ENCODE measurements at regions not wholly inside any gene's neighbourhood (a gene's known extent, or its start where the extent isn't known, plus 50 kb on each side); places are given as distances from the start of the nearest gene placed in this dataset.
"Not testable (repeated sequence)": the region's sequence is repeated elsewhere in the genome, so short reads cannot be mapped to it uniquely, and the experiment has no call there.

DNA sequence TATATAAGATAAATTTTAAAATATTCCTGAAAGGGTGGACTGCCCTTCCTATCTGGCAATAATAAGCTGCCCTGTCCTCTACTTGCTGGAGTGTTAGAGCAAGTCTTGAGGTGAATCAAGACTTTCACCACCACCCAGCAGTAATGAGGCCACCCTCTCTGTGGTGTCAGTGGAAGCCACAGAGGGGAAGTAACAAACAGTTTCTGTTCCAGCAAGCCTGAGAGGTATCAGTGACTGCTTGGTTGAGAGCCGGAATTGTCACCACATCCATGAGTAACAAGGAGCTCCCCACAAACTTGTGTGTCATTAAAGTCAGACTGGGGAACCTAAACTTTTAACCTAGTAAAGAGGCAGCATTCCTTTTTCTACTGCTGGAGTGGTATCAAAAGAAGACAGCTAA is 532.7 kb upstream of the SPRY2 start:
- no peaks in the 10 kb centered on the region for H3K4me1 ChIP-seq
- no peak overlapping the region for H3K27ac ChIP-seq
- no peak for TF ChIP-seq POLR2AphosphoS5 (IDR thresholded peaks at IDR 0.05)
- no peak for TF ChIP-seq EP300 (IDR thresholded peaks at IDR 0.05)
- TF ChIP-seq, protein P1, sequence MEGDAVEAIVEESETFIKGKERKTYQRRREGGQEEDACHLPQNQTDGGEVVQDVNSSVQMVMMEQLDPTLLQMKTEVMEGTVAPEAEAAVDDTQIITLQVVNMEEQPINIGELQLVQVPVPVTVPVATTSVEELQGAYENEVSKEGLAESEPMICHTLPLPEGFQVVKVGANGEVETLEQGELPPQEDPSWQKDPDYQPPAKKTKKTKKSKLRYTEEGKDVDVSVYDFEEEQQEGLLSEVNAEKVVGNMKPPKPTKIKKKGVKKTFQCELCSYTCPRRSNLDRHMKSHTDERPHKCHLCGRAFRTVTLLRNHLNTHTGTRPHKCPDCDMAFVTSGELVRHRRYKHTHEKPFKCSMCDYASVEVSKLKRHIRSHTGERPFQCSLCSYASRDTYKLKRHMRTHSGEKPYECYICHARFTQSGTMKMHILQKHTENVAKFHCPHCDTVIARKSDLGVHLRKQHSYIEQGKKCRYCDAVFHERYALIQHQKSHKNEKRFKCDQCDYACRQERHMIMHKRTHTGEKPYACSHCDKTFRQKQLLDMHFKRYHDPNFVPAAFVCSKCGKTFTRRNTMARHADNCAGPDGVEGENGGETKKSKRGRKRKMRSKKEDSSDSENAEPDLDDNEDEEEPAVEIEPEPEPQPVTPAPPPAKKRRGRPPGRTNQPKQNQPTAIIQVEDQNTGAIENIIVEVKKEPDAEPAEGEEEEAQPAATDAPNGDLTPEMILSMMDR (IDR thresholded peaks at IDR 0.05): no peak
- H3K9me3 ChIP-seq: no peaks in the 10 kb centered on the region
- no peaks in the 10 kb centered on the region for H3K27me3 ChIP-seq
- H3K36me3 ChIP-seq: no peaks in the 10 kb centered on the region
- WGBS, 2 donors (ENCODE audit: low coverage in 1 of 2): 88% methylated on average over 1 of the region's 1 CpG; no CpG with 5 or more reads in 1 of the 2 donors
- H3K4me3 ChIP-seq: no peak overlapping the region
- ATAC-seq: no peak

DNA sequence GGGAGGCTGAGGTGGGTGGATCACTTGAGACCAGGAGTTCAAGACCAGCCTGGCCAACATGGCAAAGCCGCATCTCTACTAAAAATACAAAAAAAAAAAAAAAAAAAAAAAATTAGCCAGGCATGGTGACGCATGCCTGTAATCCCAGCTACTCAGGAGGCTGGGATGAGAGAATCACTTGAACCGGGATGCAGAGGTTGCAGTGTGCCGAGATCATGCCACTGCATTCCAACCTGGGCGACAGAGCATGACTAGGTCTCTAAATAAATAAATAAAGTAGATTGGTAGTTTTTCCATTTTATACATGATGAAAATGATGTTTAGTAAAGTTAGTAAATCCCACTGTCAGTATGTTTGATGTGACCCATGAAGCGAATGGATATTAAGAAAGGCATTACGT is 531.0 kb upstream of the SPRY2 start:
- 83 to 100% methylated on average over 6 to 7 of the region's 7 CpGs for WGBS, 2 donors (ENCODE audit: low coverage in 1 of 2)
- H3K36me3 ChIP-seq, H3K4me1 ChIP-seq, H3K27me3 ChIP-seq, ATAC-seq, H3K27ac ChIP-seq, H3K9me3 ChIP-seq, H3K4me3 ChIP-seq: not testable (repeated sequence)

DNA sequence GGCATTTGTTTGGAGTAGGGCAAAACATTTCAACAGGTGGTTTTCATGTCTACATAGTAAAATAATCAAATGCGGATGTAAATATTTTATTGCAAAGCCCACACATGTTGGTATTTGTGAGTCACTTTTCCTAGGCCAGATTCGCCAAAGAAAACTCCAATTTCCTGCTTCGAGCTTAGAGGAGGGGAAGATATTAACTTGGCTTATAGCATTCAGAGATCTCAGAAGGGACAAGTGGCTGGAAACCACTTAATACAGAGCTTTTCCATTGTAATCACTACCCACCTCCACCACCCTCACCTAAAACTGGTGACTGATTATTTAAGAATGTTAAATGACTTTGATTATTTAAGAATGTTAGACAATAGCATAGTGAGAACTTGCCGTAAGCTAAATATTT is 530.6 kb upstream of the SPRY2 start:
- Histone ChIP-seq H3K9me3 (no peaks in the 10 kb centered on the region), H3K27ac (no peak overlapping the region), H3K4me3 (no peak overlapping the region), H3K4me1 (no peaks in the 10 kb centered on the region), H3K36me3 (no peaks in the 10 kb centered on the region), H3K27me3 (no peaks in the 10 kb centered on the region)
- TF ChIP-seq, protein P1 (IDR thresholded peaks at IDR 0.05): no peak
- TF ChIP-seq EP300 (IDR thresholded peaks at IDR 0.05) (no peak), POLR2A (IDR thresholded peaks at IDR 0.05) (no peak), POLR2AphosphoS5 (IDR thresholded peaks at IDR 0.05) (no peak)
- ATAC-seq: no peak
- WGBS, 2 donors (ENCODE audit: low coverage in 1 of 2): 70 to 76% methylated on average over 3 to 4 of the region's 4 CpGs

DNA sequence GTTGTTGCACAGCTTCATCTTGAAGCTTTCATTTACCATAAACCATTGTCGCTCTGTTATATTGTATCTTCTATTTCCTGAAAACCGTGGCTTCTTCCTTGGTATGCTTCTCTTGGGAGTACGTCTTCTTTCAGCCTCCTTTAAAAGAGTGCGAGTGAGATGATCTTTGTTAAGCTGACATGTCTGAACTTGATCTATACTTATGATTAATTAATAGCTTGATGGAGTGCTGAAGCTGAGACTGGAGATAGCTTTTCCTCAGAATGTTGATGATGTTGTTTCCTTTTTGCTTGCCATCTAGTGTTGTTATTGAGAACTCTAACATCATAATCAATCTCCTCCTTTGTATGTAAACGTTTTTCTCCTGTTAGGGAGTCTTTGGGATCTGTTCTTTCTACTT is 529.3 kb upstream of the SPRY2 start:
- no peaks in the 10 kb centered on the region for H3K9me3 ChIP-seq
- H3K36me3 ChIP-seq: no peaks in the 10 kb centered on the region
- H3K27ac ChIP-seq: no peak overlapping the region
- H3K4me1 ChIP-seq: no peaks in the 10 kb centered on the region
- no peaks in the 10 kb centered on the region for H3K27me3 ChIP-seq
- H3K4me3 ChIP-seq: no peak overlapping the region
- ATAC-seq: no peak
- TF ChIP-seq POLR2AphosphoS5 (IDR thresholded peaks at IDR 0.05) (no peak), POLR2A (IDR thresholded peaks at IDR 0.05) (no peak)
- WGBS, 2 donors (ENCODE audit: low coverage in 1 of 2): 42 to 63% methylated on average over 5 of the region's 5 CpGs

DNA sequence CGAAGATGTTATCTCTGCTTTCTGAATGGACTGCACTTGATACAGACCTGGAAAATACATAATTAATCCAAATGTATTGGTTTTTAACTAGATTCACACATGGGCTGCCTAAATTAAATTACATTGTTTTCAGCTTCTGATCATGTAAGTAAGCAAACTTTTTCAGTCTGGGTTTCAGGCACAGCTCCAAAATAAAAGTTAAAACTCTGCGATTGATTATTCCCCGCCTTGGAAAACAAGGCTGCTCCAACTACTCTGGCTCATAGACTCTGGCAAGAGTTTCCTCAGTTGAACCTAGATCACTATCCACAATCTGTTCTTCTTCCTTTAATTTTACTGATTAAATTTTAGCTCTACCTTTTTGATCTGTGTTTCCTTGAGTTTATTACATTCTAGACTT is 526.0 kb upstream of the SPRY2 start:
- Histone ChIP-seq H3K9me3 (no peaks in the 10 kb centered on the region), H3K27me3 (no peaks in the 10 kb centered on the region), H3K36me3 (no peaks in the 10 kb centered on the region), H3K4me1 (no peaks in the 10 kb centered on the region), H3K27ac (no peak overlapping the region), H3K4me3 (no peak overlapping the region)
- WGBS, 2 donors (ENCODE audit: low coverage in 1 of 2): 62 to 72% methylated on average over 3 of the region's 3 CpGs
- no peak for TF ChIP-seq EP300 (IDR thresholded peaks at IDR 0.05)
- ATAC-seq: no peak

DNA sequence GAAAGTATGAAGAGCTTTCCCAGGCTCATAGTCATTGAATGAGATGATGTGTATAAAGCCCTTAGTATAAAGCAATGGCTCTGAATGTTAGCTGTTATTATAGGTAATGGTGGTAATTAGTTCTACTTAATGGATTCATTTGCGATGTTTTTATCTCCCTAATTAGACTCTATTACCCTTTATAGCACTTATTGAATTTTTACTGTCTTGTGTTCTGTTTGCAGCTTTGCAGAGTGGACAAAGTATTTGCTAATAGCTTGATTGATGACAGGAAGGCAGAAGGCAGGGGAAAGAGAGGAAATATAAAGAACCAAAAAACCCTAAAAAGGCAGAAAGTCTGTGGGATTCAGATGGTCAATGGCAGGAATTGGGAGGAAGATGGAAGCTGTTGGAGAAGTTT is 524.4 kb upstream of the SPRY2 start:
- Histone ChIP-seq H3K36me3 (no peaks in the 10 kb centered on the region), H3K27me3 (no peaks in the 10 kb centered on the region), H3K4me1 (no peaks in the 10 kb centered on the region), H3K4me3 (no peak overlapping the region), H3K27ac (no peak overlapping the region), H3K9me3 (no peaks in the 10 kb centered on the region)
- 36 to 71% methylated on average over 1 of the region's 1 CpG for WGBS, 2 donors (ENCODE audit: low coverage in 1 of 2)
- TF ChIP-seq POLR2AphosphoS5 (IDR thresholded peaks at IDR 0.05) (no peak), POLR2A (IDR thresholded peaks at IDR 0.05) (no peak), EP300 (IDR thresholded peaks at IDR 0.05) (no peak)
- TF ChIP-seq, protein P1 (IDR thresholded peaks at IDR 0.05): no peak
- ATAC-seq: no peak

DNA sequence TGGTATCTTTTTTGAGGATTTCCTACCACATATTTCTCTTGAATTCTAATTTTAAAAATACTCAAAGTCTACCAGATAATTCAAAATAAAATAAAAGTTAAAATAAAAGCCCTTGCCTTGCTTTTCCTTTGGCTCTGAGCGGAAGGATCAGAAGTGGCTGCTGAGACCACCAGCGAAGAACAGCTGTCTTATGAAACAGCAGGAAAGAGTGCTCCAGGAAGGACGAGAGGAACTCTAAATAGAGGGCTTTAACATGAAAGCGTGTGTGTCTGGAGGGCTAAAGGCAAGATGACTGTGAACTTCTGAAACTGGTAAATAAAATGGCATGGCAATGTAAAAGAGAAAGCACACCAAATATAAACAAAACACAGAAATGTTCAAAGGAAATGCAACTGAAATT is 521.5 kb upstream of the SPRY2 start:
- Histone ChIP-seq H3K9me3 (no peaks in the 10 kb centered on the region), H3K27me3 (no peaks in the 10 kb centered on the region), H3K4me1 (no peaks in the 10 kb centered on the region), H3K27ac (no peak overlapping the region), H3K36me3 (no peaks in the 10 kb centered on the region), H3K4me3 (no peak overlapping the region)
- WGBS, 2 donors (ENCODE audit: low coverage in 1 of 2): 34 to 45% methylated on average over 4 of the region's 4 CpGs
- TF ChIP-seq POLR2A (IDR thresholded peaks at IDR 0.05) (no peak), EP300 (IDR thresholded peaks at IDR 0.05) (no peak)
- TF ChIP-seq, protein P1 (IDR thresholded peaks at IDR 0.05): no peak
- ATAC-seq: no peak

Data from gastroesophageal sphincter (tissue), 4 donors.